Endothelial cell of umbilical vein (primary cell): ENCODE measurements at regions not wholly inside any gene's neighbourhood (a gene's known extent, or its start where the extent isn't known, plus 50 kb on each side); places are given as distances from the start of the nearest gene placed in this dataset.

Experiments
- BruUV-seq: library from RNA; stranded (reverse); fragments of 400-500 nt; replicated peaks from 2 replicates; lab custom pipeline; 2021; lab: Mats Ljungman, UMichigan
- CTCF ChIA-PET: fragments of 300-600, 350-600 bp; sonication (Branson Sonifier 250); formaldehyde crosslinking; loops from one replicate; lab custom pipeline; 2021; ENCODE audit warnings: antibody characterized with exemption, inconsistent platforms; lab: Charles Lee
- POLR2A ChIA-PET: fragments of 300-600, 350-600 bp; sonication (Branson Sonifier 250); formaldehyde crosslinking; loops from one replicate; lab custom pipeline; 2021; ENCODE audit warnings: antibody characterized with exemption, inconsistent platforms; lab: Charles Lee
- DNase-seq: peaks from one replicate; pipeline ENCODE4 v3.0.0-alpha.2; 2011; ENCODE audit warnings: low read depth, low spot score
- FAIRE-seq: peaks from 2 replicates; lab custom pipeline; 2011; peaks lifted over from hg19 to GRCh38; lab: Jason Lieb, UNC
- H2AFZ ChIP-seq: 2 replicates; pipeline ENCODE4 v1.6.0; 2012; ENCODE audit warnings: low read depth, low read length, control low read depth, inconsistent platforms
- H3K27ac ChIP-seq: 2 replicates; pipeline ENCODE4 v1.5.1; 2011; ENCODE audit warnings: low read depth, mild to moderate bottlenecking, control low read depth, low read length, moderate library complexity; ENCODE audit not compliant: insufficient read depth
- H3K27me3 ChIP-seq, 2 experiments: 2 replicates each; pipeline versions ENCODE4 v1.6.0 to v1.6.1; 2011; ENCODE audit warnings: low read length in 2 of 2, mixed read lengths in 1 of 2; ENCODE audit not compliant: control insufficient read depth in 2 of 2, insufficient read depth in 2 of 2
- H3K36me3 ChIP-seq, 2 experiments: 2 replicates in 1 of 2; 3 replicates in 1 of 2; pipeline ENCODE4 v1.5.1; 2011; ENCODE audit warnings: low read length in 2 of 2, mild to moderate bottlenecking in 1 of 2, moderate library complexity in 1 of 2; ENCODE audit not compliant: control insufficient read depth in 2 of 2, insufficient read depth in 2 of 2; ENCODE audit errors: extremely low read depth in 1 of 2
- H3K4me1 ChIP-seq: 3 replicates; pipeline ENCODE4 v1.5.1; 2011; ENCODE audit warnings: mild to moderate bottlenecking, low read length; ENCODE audit not compliant: control insufficient read depth, insufficient read depth; ENCODE audit errors: extremely low read depth
- H3K4me2 ChIP-seq: 2 replicates; pipeline ENCODE4 v1.6.1; 2011; ENCODE audit warnings: low read length, control low read depth, mixed read lengths; ENCODE audit not compliant: insufficient read depth
- H3K4me3 ChIP-seq, 3 experiments: fragments of 200-600 bp in 1 of 3; sonication (generic), shearing (Covaris generic) in 1 of 3; replicated peaks in 1 of 3; 2 replicates each; pipeline ENCODE4 v1.5.1; 2011 to 2016; ENCODE audit warnings: control low read depth in 3 of 3, low read length in 3 of 3, mild to moderate bottlenecking in 2 of 3, inconsistent platforms in 1 of 3, low read depth in 1 of 3, moderate library complexity in 1 of 3; ENCODE audit not compliant: insufficient read depth in 1 of 3
- H3K79me2 ChIP-seq: 2 replicates; pipeline ENCODE4 v1.6.0; 2012; ENCODE audit warnings: low read length, inconsistent platforms; ENCODE audit not compliant: control insufficient read depth, insufficient read depth
- H3K9ac ChIP-seq: replicated peaks from 2 replicates; pipeline ENCODE3; 2011; ENCODE audit warnings: low read length, control low read depth; ENCODE audit not compliant: insufficient read depth; ENCODE audit errors: extremely low read depth
- H3K9me1 ChIP-seq: replicated peaks from 3 replicates; pipeline ENCODE4 v1.6.0; 2011; ENCODE audit warnings: mild to moderate bottlenecking, low read length; ENCODE audit not compliant: control insufficient read depth, insufficient read depth; ENCODE audit errors: extremely low read depth
- H3K9me3 ChIP-seq: replicated peaks from 2 replicates; pipeline ENCODE4 v1.5.1; 2012; ENCODE audit warnings: low read length, inconsistent platforms; ENCODE audit not compliant: control insufficient read depth, insufficient read depth
- H4K20me1 ChIP-seq: replicated peaks from 2 replicates; pipeline ENCODE3; 2011; ENCODE audit warnings: mild to moderate bottlenecking, low read length; ENCODE audit not compliant: control insufficient read depth, insufficient read depth; ENCODE audit errors: extremely low read depth
- EZH2 ChIP-seq: IDR thresholded peaks from 2 replicates; pipeline ENCODE4 v1.6.1; 2012; ENCODE audit warnings: borderline replicate concordance, low read depth, mild to moderate bottlenecking, moderate library complexity, low read length, inconsistent platforms; ENCODE audit not compliant: severe bottlenecking
- FOS ChIP-seq: IDR thresholded peaks from 2 replicates; pipeline ENCODE4 v1.6.1; 2011; ENCODE audit warnings: mild to moderate bottlenecking, low read length, moderate library complexity, borderline replicate concordance; ENCODE audit not compliant: insufficient read depth
- GATA2 ChIP-seq: IDR thresholded peaks from 2 replicates; pipeline ENCODE4 v1.7.0; 2011; ENCODE audit warnings: low read depth, mild to moderate bottlenecking, moderate library complexity, mixed read lengths, low read length; ENCODE audit not compliant: insufficient read length, insufficient read depth
- MYC ChIP-seq: IDR thresholded peaks from one replicate; pipeline ENCODE4 v1.6.1; 2011; ENCODE audit warnings: mild to moderate bottlenecking, low read depth, low read length
- POLR2A ChIP-seq: IDR thresholded peaks from 2 replicates; pipeline ENCODE4 v1.6.1; 2012; ENCODE audit warnings: low read depth, mild to moderate bottlenecking, control low read depth, low read length
- POLR2AphosphoS5 ChIP-seq: IDR thresholded peaks from 2 replicates; pipeline ENCODE4 v1.6.1; 2012; ENCODE audit warnings: low read depth, mild to moderate bottlenecking, control low read depth, low read length, moderate library complexity; ENCODE audit not compliant: insufficient read depth
- dilution Hi-C: fragments of 300-500 bp; cut with MboI; formaldehyde crosslinking; loops from one replicate; pipeline ENCODE4 v1.15.0; 2019; ENCODE audit warnings: low sequenced_read_pairs; ENCODE audit not compliant: extremely low pct_ligation_motif_present
- intact Hi-C: fragments of 100-400 bp; cut with micrococcal nuclease; formaldehyde crosslinking; loops from one replicate; pipeline ENCODE4 v1.10.0; 2022
- TF ChIP-seq, protein P1 (sequence below), 2 donors: IDR thresholded peaks; 1 replicate in 1 of 2; 2 replicates in 1 of 2; pipeline ENCODE4 v1.5.1; 2011; ENCODE audit warnings: low read length in 2 of 2, mild to moderate bottlenecking in 2 of 2, moderate library complexity in 2 of 2, control low read depth in 1 of 2, inconsistent platforms in 1 of 2, low read depth in 1 of 2; ENCODE audit not compliant: insufficient read depth in 1 of 2; ENCODE audit errors: extremely low read depth in 1 of 2
- TF ChIP-seq, protein P2 (sequence below): IDR thresholded peaks from 2 replicates; pipeline ENCODE4 v1.6.1; 2011; ENCODE audit not compliant: insufficient read depth, insufficient read length

DNA sequence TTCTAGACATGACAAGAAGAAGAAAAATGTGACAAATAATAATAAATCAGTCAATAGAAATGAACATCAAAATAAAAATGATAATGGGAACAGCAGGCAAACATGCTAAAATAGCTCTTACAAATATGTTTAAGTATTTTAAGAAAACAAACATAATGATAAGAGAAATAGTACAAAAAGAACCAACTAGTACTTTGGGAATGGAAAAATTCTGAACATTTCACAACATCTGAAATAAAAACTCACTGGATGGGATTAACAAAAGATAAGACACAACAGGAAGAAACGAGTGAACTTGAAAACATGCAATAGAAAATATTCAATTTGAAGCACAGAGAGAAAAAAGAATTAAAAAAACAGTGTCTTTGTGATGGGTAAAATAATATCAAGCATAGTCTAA lies 115.2 kb upstream of the TSPAN2 start:
- H3K9me3 ChIP-seq, result no peaks in the 10 kb centered on the region
- no peaks in the 10 kb centered on the region for H3K4me1 ChIP-seq
- ChIA-PET CTCF (no interaction called here), POLR2A (no interaction called here)
- DNase-seq, result no peak
- no TSS peak for BruUV-seq
- no peak overlapping the region for H2AFZ ChIP-seq
- no peaks in the 10 kb centered on the region for H3K9me1 ChIP-seq
- H3K4me3 ChIP-seq, result no peak overlapping the region
- no peak overlapping the region for H3K27ac ChIP-seq
- dilution Hi-C loops, result no loop called here
- no peaks in the 10 kb centered on the region for H3K79me2 ChIP-seq
- intact Hi-C loops, result no loop called here
- H4K20me1 ChIP-seq, result no peaks in the 10 kb centered on the region
- H3K4me2 ChIP-seq, result no peak overlapping the region
- TF ChIP-seq GATA2, result no peak
- no peak for TF ChIP-seq POLR2A
- no peak for TF ChIP-seq EZH2
- TF ChIP-seq, protein P1, sequence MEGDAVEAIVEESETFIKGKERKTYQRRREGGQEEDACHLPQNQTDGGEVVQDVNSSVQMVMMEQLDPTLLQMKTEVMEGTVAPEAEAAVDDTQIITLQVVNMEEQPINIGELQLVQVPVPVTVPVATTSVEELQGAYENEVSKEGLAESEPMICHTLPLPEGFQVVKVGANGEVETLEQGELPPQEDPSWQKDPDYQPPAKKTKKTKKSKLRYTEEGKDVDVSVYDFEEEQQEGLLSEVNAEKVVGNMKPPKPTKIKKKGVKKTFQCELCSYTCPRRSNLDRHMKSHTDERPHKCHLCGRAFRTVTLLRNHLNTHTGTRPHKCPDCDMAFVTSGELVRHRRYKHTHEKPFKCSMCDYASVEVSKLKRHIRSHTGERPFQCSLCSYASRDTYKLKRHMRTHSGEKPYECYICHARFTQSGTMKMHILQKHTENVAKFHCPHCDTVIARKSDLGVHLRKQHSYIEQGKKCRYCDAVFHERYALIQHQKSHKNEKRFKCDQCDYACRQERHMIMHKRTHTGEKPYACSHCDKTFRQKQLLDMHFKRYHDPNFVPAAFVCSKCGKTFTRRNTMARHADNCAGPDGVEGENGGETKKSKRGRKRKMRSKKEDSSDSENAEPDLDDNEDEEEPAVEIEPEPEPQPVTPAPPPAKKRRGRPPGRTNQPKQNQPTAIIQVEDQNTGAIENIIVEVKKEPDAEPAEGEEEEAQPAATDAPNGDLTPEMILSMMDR (IDR thresholded peaks at IDR 0.05; ENCODE audit: extremely low read depth in 1 of 2, insufficient read depth in 1 of 2, low read depth in 1 of 2, low read length in 2 of 2), result no peak
- no peak for TF ChIP-seq POLR2AphosphoS5
- no peak for TF ChIP-seq FOS
- TF ChIP-seq, protein P2, sequence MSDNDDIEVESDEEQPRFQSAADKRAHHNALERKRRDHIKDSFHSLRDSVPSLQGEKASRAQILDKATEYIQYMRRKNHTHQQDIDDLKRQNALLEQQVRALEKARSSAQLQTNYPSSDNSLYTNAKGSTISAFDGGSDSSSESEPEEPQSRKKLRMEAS, result no peak
- TF ChIP-seq MYC, result no peak
- no peak for FAIRE-seq
- H3K36me3 ChIP-seq, result no peaks in the 10 kb centered on the region
- H3K27me3 ChIP-seq, result no peaks in the 10 kb centered on the region
- H3K9ac ChIP-seq, result no peak overlapping the region
